Coronary artery (tissue), 2 donors: ENCODE measurements at regions not wholly inside any gene's neighbourhood (a gene's known extent, or its start where the extent isn't known, plus 50 kb on each side); places are given as distances from the start of the nearest gene placed in this dataset.

ENCODE experiments used
- DNase-seq: peaks from one replicate; pipeline ENCODE4 v3.0.0-alpha.2; 2017; ENCODE audit warnings: low spot score
- H3K27ac ChIP-seq, 2 donors: fragments of 200-600 bp; sonication (generic); one replicate each; pipeline ENCODE4 v1.5.1; 2016 to 2019
- H3K4me3 ChIP-seq: fragments of 200-600 bp; sonication (generic); 2 replicates; pipeline ENCODE4 v1.5.1; 2016; ENCODE audit warnings: mild to moderate bottlenecking, moderate library complexity
- CTCF ChIP-seq: fragments of 200-600 bp; sonication (generic); IDR thresholded peaks from one replicate; pipeline ENCODE4 v1.5.1; 2019; ENCODE audit warnings: antibody characterized with exemption

GRCh38 chr12:114287821-114288525 lies 118.0 kb downstream of the TBX5 start:
- no peak for TF ChIP-seq CTCF
- no peak overlapping the region for H3K27ac ChIP-seq
- H3K4me3 ChIP-seq = no peak overlapping the region
- DNase-seq = no peak

DNA sequence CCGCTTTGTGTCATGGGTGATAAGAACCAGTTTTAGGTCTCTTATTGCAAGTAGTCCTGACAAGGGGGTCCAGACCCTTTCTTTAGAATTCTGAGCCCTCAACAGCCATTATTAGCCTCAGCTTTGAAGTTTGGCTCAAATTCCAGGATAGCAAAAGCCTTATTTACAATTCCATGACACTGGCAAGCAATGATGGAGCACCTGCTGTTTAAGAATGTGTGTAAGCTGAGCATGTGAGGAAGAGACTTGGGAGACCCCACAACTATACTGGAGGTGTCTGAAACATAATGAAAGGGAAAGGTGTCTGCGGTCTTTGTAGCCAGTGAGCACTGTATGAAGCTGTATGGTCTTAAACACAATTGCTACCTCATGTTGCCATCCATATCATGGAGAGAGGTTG lies 119.8 kb downstream of the TBX5 start:
- Histone ChIP-seq H3K4me3 (no peak overlapping the region), H3K27ac (no peak overlapping the region)
- DNase-seq = no peak
- no peak for TF ChIP-seq CTCF

GRCh38 chr12:114285554-114285953 lies 120.4 kb downstream of the TBX5 start:
- TF ChIP-seq CTCF = no peak
- H3K27ac ChIP-seq = no peak overlapping the region
- DNase-seq = no peak
- no peak overlapping the region for H3K4me3 ChIP-seq

DNA sequence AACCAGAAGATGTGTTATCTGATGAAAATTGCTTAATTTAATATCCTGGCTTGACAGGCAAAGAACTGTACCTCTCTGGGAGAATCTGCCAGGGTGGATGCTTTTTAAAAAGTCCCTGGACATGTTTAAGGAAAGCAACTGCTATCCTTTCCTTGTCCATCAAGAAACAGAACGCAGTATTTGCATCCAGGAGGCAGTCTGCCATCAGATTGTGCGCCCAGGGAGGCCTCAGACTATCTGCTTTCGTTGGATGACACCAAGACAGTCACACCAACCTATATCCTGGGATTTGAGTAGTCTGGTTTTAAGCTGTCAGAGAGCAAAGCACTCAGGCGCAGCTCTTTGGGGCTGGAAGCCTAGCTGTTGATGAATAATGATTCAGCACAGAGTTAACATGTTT lies 121.9 kb downstream of the TBX5 start:
- TF ChIP-seq CTCF = no peak
- no peak overlapping the region for H3K27ac ChIP-seq
- DNase-seq = no peak
- no peak overlapping the region for H3K4me3 ChIP-seq

GRCh38 chr12:114275932-114276785 lies 129.8 kb downstream of the TBX5 start:
- TF ChIP-seq CTCF = no peak
- no peak overlapping the region for H3K4me3 ChIP-seq
- no peak overlapping the region for H3K27ac ChIP-seq
- DNase-seq = no peak

- H3K4me3 ChIP-seq = no peak overlapping the region
- no peak for DNase-seq
- H3K27ac ChIP-seq = no peak overlapping the region
- no peak for TF ChIP-seq CTCF
Measured at GRCh38 chr12:114275086-114275485, 130.9 kb downstream of the TBX5 start.

DNA sequence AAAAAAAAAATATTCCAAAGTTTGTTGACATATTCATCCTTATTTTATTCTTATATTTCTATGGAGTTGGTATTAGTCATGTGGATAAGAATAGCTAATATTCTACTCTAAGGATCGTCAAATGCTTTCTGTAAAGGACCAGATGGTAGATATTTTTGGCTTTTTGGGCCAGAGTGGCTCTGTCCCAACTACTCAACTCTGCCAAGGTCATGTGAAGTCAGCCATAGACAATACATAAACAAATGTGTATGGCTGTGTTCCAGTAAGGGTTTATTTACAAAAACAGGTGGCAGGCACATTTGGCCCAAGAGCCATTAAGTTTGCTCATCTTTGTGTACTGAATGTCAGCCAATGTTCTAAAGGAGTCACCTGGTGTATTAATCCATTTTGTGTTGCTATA lies 131.8 kb downstream of the TBX5 start:
- no peak for DNase-seq
- no peak for TF ChIP-seq CTCF
- Histone ChIP-seq H3K27ac (no peak overlapping the region), H3K4me3 (no peak overlapping the region)
